Natural killer cell (primary cell): ENCODE measurements at regions not wholly inside any gene's neighbourhood (a gene's known extent, or its start where the extent isn't known, plus 50 kb on each side); places are given as distances from the start of the nearest gene placed in this dataset.

ENCODE experiments used
- ATAC-seq, 3 donors: fragments of 150-1000 bp in 2 of 3; fragments of 200-7000 bp in 1 of 3; cut with Tn5 transposase; 1 replicate in 1 of 3; 2 replicates in 2 of 3; pipeline ENCODE4 v1.10.0; 2021; ENCODE audit warnings: mild to moderate bottlenecking in 2 of 3, moderate library complexity in 2 of 3
- DNase-seq, 2 donors: peaks; one replicate each; pipeline versions ENCODE4 v3.0.0 to v3.0.0-alpha.2; 2013 to 2021; ENCODE audit warnings: mixed read lengths in 1 of 2
- H3K27ac ChIP-seq: one replicate; pipeline ENCODE4 v1.5.1; 2013; ENCODE audit warnings: mild to moderate bottlenecking, low read length
- H3K27me3 ChIP-seq: one replicate; pipeline ENCODE4 v1.6.1; 2013; ENCODE audit warnings: low read length; ENCODE audit not compliant: control insufficient read depth, insufficient read depth
- H3K36me3 ChIP-seq: one replicate; pipeline ENCODE4 v1.6.1; 2013; ENCODE audit warnings: low read length; ENCODE audit not compliant: control insufficient read depth, insufficient read depth
- H3K4me1 ChIP-seq: one replicate; pipeline ENCODE4 v1.6.1; 2013; ENCODE audit warnings: low read length; ENCODE audit not compliant: control insufficient read depth, insufficient read depth
- H3K4me3 ChIP-seq: one replicate; pipeline ENCODE4 v1.5.1; 2013; ENCODE audit warnings: low read length
- H3K9me3 ChIP-seq: one replicate; pipeline ENCODE4 v1.6.1; 2013; ENCODE audit warnings: low read length; ENCODE audit not compliant: control insufficient read depth, insufficient read depth
- H3K27ac Mint-ChIP-seq, 2 donors: one replicate each; pipeline ENCODE4 v1.8.0; 2022; ENCODE audit warnings: mild to moderate bottlenecking in 2 of 2, mixed read lengths in 2 of 2, moderate library complexity in 1 of 2
- H3K27me3 Mint-ChIP-seq, 2 donors: one replicate each; pipeline ENCODE4 v1.8.0; 2022; ENCODE audit warnings: low read depth in 2 of 2, mixed read lengths in 2 of 2
- H3K36me3 Mint-ChIP-seq: one replicate; pipeline ENCODE4 v1.8.0; 2022; ENCODE audit warnings: mixed read lengths
- H3K4me1 Mint-ChIP-seq, 2 donors: one replicate each; pipeline ENCODE4 v1.8.0; 2022; ENCODE audit warnings: mixed read lengths in 2 of 2
- H3K4me3 Mint-ChIP-seq: one replicate; pipeline ENCODE4 v1.8.0; 2022; ENCODE audit warnings: mild to moderate bottlenecking, moderate library complexity, mixed read lengths
- H3K9me3 Mint-ChIP-seq, 2 donors: one replicate each; pipeline ENCODE4 v1.8.0; 2022; ENCODE audit warnings: mixed read lengths in 2 of 2
- CTCF ChIP-seq: fragments of 200-600 bp; IDR thresholded peaks from one replicate; pipeline ENCODE4 v1.8.0; 2022; ENCODE audit warnings: antibody characterized with exemption
- WGBS: methylation state at CpG from one replicate; pipeline ENCODE4 v1.1.7; 2013; ENCODE audit warnings: missing lambda C conversion rate; ENCODE audit not compliant: insufficient coverage; 5-methylcytosine and 5-hydroxymethylcytosine counted together
- intact Hi-C: fragments of 100-400 bp; cut with micrococcal nuclease; formaldehyde crosslinking; loops from one replicate; pipeline ENCODE4 v1.14.2; 2022

- peaks cover 0 to 2% of the 10 kb centered on the region in 2 donors for H3K27me3 Mint-ChIP-seq
- TF ChIP-seq CTCF = no peak
- Histone ChIP-seq H3K4me1 (peaks cover 9% of the 10 kb centered on the region), H3K4me3 (no peak overlapping the region), H3K27me3 (no peaks in the 10 kb centered on the region), H3K9me3 (no peaks in the 10 kb centered on the region), H3K36me3 (no peaks in the 10 kb centered on the region), H3K27ac (no peak overlapping the region)
- no peaks in the 10 kb centered on the region for H3K36me3 Mint-ChIP-seq
- H3K4me1 Mint-ChIP-seq = peaks cover 6 to 11% of the 10 kb centered on the region in 2 donors
- H3K27ac Mint-ChIP-seq = no peak overlapping the region
- ATAC-seq (no peak), DNase-seq (no peak)
- H3K4me3 Mint-ChIP-seq = no peak overlapping the region
- H3K9me3 Mint-ChIP-seq = peaks cover 2 to 3% of the 10 kb centered on the region in 2 donors
- intact Hi-C loops = no loop called here
- WGBS = 76% methylated on average over 1 of the region's 5 CpGs
Observed at GRCh38 chr19:28397800-28398199, 815.2 kb downstream of the UQCRFS1 start.

GRCh38 chr19:28397306-28397705, 815.6 kb downstream of the UQCRFS1 start:
- peaks cover 0 to 2% of the 10 kb centered on the region in 2 donors for H3K27me3 Mint-ChIP-seq
- no peak overlapping the region for H3K4me3 Mint-ChIP-seq
- 91% methylated on average over 10 of the region's 10 CpGs for WGBS
- Histone ChIP-seq H3K4me1 (peaks cover 9% of the 10 kb centered on the region), H3K27me3 (no peaks in the 10 kb centered on the region), H3K9me3 (no peaks in the 10 kb centered on the region), H3K36me3 (no peaks in the 10 kb centered on the region), H3K4me3 (no peak overlapping the region), H3K27ac (no peak overlapping the region)
- peaks cover 2 to 3% of the 10 kb centered on the region in 2 donors for H3K9me3 Mint-ChIP-seq
- no peaks in the 10 kb centered on the region for H3K36me3 Mint-ChIP-seq
- intact Hi-C loops = no loop called here
- H3K4me1 Mint-ChIP-seq = peaks cover 6 to 11% of the 10 kb centered on the region in 2 donors
- ATAC-seq (no peak), DNase-seq (no peak)
- no peak overlapping the region for H3K27ac Mint-ChIP-seq
- TF ChIP-seq CTCF = no peak

GRCh38 chr19:28396287-28396831, 816.6 kb downstream of the UQCRFS1 start:
- 90% methylated on average over 13 of the region's 13 CpGs for WGBS
- DNase-seq (no peak), ATAC-seq (no peak)
- Histone ChIP-seq H3K9me3 (no peaks in the 10 kb centered on the region), H3K27me3 (no peaks in the 10 kb centered on the region), H3K36me3 (no peaks in the 10 kb centered on the region), H3K4me3 (no peak overlapping the region), H3K4me1 (peaks cover 9% of the 10 kb centered on the region), H3K27ac (no peak overlapping the region)
- TF ChIP-seq CTCF = no peak
- Mint-ChIP-seq H3K4me3 (no peak overlapping the region), H3K9me3 (peaks cover 2 to 3% of the 10 kb centered on the region in 2 donors), H3K27ac (no peak overlapping the region), H3K36me3 (no peaks in the 10 kb centered on the region), H3K4me1 (peaks cover 6 to 11% of the 10 kb centered on the region in 2 donors), H3K27me3 (peaks cover 0 to 2% of the 10 kb centered on the region in 2 donors)
- intact Hi-C loops = no loop called here

GRCh38 chr19:28394725-28395124, 818.2 kb downstream of the UQCRFS1 start:
- Mint-ChIP-seq H3K4me3 (no peak overlapping the region), H3K4me1 (peaks cover 6 to 11% of the 10 kb centered on the region in 2 donors), H3K27ac (no peak overlapping the region), H3K27me3 (peaks cover 0 to 2% of the 10 kb centered on the region in 2 donors), H3K36me3 (no peaks in the 10 kb centered on the region), H3K9me3 (peaks cover 2 to 3% of the 10 kb centered on the region in 2 donors)
- intact Hi-C loops = no loop called here
- ATAC-seq (no peak), DNase-seq (no peak)
- Histone ChIP-seq H3K27me3 (no peaks in the 10 kb centered on the region), H3K9me3 (no peaks in the 10 kb centered on the region), H3K4me1 (peaks cover 9% of the 10 kb centered on the region), H3K36me3 (no peaks in the 10 kb centered on the region), H3K27ac (no peak overlapping the region), H3K4me3 (no peak overlapping the region)
- TF ChIP-seq CTCF = no peak
- 47% methylated on average over 4 of the region's 4 CpGs for WGBS
